ENCODE measurements at regions not wholly inside any gene's neighbourhood (a gene's known extent, or its start where the extent isn't known, plus 50 kb on each side); places are given as distances from the start of the nearest gene placed in this dataset.

DNA sequence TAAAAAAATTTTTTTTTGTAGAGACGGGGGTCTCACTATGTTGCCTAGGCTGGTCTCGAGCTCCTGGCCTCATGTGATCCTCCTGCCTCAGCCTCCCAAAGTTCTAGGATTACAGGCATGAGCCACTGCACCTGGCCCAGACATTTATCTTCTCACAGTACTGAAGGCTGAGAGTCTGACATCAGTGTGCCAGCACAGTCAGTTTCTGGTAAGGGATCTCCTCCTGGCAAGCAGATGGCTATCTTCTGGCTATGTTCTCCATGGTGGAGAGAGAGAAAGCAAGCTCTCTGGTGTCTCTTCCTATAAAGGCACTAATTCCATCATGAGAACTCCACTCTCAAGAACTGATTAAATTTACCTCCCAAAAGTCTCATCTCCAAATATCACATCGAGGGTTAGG is 57.8 kb upstream of the C1orf185 start:
- no peak for TF ChIP-seq POLR2A (IDR thresholded peaks at IDR 0.05; ENCODE audit: insufficient read depth in 1 of 2, low read depth in 2 of 2, low read length in 2 of 2)
- TF ChIP-seq, protein P1, sequence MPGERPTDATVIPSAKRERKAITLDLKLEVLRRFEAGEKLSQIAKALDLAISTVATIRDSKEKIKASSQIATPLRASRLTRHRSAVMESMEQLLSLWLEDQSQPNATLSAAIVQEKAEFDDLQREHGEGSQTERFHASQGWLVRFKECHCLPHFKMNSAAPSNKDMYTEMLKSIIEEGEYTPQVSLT (CRISPR knock-in tag; IDR thresholded peaks at IDR 0.05; ENCODE audit: borderline replicate concordance, low read depth) = no peak
- TF ChIP-seq ELF1 (CRISPR knock-in tag; IDR thresholded peaks at IDR 0.05) = no peak
- no peak for TF ChIP-seq KDM1A (CRISPR knock-in tag; IDR thresholded peaks at IDR 0.05)
- no peak for TF ChIP-seq EZH2 (conservative IDR thresholded peaks at IDR 0.05; ENCODE audit: low read depth, low read length)
- TF ChIP-seq, protein P2, sequence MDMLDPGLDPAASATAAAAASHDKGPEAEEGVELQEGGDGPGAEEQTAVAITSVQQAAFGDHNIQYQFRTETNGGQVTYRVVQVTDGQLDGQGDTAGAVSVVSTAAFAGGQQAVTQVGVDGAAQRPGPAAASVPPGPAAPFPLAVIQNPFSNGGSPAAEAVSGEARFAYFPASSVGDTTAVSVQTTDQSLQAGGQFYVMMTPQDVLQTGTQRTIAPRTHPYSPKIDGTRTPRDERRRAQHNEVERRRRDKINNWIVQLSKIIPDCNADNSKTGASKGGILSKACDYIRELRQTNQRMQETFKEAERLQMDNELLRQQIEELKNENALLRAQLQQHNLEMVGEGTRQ (IDR thresholded peaks at IDR 0.05; ENCODE audit: low read depth, low read length) = no peak
- TF ChIP-seq, protein P2 (CRISPR knock-in tag; IDR thresholded peaks at IDR 0.05; ENCODE audit: borderline replicate concordance) = no peak
- TF ChIP-seq, protein P3, sequence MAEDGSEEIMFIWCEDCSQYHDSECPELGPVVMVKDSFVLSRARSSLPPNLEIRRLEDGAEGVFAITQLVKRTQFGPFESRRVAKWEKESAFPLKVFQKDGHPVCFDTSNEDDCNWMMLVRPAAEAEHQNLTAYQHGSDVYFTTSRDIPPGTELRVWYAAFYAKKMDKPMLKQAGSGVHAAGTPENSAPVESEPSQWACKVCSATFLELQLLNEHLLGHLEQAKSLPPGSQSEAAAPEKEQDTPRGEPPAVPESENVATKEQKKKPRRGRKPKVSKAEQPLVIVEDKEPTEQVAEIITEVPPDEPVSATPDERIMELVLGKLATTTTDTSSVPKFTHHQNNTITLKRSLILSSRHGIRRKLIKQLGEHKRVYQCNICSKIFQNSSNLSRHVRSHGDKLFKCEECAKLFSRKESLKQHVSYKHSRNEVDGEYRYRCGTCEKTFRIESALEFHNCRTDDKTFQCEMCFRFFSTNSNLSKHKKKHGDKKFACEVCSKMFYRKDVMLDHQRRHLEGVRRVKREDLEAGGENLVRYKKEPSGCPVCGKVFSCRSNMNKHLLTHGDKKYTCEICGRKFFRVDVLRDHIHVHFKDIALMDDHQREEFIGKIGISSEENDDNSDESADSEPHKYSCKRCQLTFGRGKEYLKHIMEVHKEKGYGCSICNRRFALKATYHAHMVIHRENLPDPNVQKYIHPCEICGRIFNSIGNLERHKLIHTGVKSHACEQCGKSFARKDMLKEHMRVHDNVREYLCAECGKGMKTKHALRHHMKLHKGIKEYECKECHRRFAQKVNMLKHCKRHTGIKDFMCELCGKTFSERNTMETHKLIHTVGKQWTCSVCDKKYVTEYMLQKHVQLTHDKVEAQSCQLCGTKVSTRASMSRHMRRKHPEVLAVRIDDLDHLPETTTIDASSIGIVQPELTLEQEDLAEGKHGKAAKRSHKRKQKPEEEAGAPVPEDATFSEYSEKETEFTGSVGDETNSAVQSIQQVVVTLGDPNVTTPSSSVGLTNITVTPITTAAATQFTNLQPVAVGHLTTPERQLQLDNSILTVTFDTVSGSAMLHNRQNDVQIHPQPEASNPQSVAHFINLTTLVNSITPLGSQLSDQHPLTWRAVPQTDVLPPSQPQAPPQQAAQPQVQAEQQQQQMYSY (CRISPR knock-in tag; IDR thresholded peaks at IDR 0.05) = no peak
- TF ChIP-seq ZNF563 (CRISPR knock-in tag; IDR thresholded peaks at IDR 0.05) = no peak
- TF ChIP-seq, protein P4, sequence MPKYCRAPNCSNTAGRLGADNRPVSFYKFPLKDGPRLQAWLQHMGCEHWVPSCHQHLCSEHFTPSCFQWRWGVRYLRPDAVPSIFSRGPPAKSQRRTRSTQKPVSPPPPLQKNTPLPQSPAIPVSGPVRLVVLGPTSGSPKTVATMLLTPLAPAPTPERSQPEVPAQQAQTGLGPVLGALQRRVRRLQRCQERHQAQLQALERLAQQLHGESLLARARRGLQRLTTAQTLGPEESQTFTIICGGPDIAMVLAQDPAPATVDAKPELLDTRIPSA (CRISPR knock-in tag; IDR thresholded peaks at IDR 0.05; ENCODE audit: borderline replicate concordance) = no peak
- TF ChIP-seq ZFP36L1 (CRISPR knock-in tag; IDR thresholded peaks at IDR 0.05) = no peak

All from HepG2 (cell line).